ENCODE measurements at regions not wholly inside any gene's neighbourhood (a gene's known extent, or its start where the extent isn't known, plus 50 kb on each side); places are given as distances from the start of the nearest gene placed in this dataset.
"Not testable (repeated sequence)": the region's sequence is repeated elsewhere in the genome, so short reads cannot be mapped to it uniquely, and the experiment has no call there.

DNA sequence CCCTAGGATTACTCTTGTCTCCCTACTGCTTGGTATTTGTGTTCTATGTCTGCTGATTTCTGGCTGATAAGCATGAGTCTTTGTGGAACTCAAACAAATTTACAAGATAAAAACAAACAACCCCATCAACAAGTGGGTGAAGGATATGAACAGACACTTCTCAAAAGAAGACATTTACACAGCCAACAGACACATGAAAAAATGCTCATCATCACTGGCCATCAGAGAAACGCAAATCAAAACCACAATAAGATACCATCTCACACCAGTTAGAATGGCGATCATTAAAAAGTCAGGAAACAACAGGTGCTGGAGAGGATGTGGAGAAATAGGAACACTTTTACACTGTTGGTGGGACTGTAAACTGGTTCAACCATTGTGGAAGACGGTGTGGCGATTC is 81.5 kb upstream of the GAS1 start:
- not testable (repeated sequence) for H3K4me1 Mint-ChIP-seq; H3K9me3 Mint-ChIP-seq; ATAC-seq (replicated peaks); H3K36me3 Mint-ChIP-seq (ENCODE audit: low read depth); H3K27ac Mint-ChIP-seq; H3K4me3 Mint-ChIP-seq
- H3K27me3 Mint-ChIP-seq, result peaks cover 11% of the 10 kb centered on the region

DNA sequence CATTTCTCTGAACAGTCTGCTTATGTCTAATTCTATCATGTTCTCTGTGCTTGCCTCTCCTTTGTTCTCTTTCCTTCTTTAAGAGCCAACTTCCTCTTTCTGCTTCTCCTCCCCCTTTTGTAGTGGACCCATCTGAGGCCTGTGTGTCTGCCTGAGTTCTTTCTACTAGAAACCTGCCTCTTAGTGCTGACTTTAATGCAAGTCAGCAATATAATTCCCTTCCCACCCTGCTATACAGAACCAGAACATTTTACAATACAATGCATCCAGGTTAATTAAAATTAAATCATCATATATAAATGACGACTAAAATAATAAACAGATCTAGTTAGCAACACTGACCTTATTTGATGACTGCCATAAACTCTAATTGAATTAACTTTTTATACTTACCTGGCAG is 82.6 kb upstream of the GAS1 start:
- Mint-ChIP-seq H3K27ac (no peak overlapping the region), H3K4me3 (no peak overlapping the region), H3K36me3 (ENCODE audit: low read depth) (no peaks in the 10 kb centered on the region), H3K9me3 (no peaks in the 10 kb centered on the region), H3K27me3 (peaks cover 15% of the 10 kb centered on the region), H3K4me1 (no peaks in the 10 kb centered on the region)
- no peak for ATAC-seq (replicated peaks)

DNA sequence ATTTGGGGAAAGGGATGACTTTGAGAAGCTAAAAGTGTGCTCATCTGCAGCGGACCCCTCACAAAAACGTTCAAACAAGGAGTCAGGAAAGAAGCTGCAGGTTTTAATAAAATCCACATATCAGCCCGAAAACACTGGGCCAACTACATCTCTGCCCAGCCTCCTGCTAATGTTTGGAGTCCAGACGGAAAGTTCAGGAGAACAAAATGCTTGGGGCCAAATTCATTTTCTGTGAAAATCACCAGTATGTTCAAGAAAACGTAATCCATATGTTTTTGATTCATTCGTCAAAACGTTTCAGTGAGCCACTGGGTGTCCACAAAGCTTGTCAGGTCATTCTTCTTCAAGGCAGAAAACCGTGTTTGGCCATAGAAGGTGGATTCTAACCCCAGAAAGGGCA is 87.5 kb upstream of the GAS1 start:
- no peak for ATAC-seq (replicated peaks)
- Mint-ChIP-seq H3K4me1 (no peaks in the 10 kb centered on the region), H3K36me3 (ENCODE audit: low read depth) (no peaks in the 10 kb centered on the region), H3K27ac (no peak overlapping the region), H3K4me3 (no peak overlapping the region), H3K9me3 (no peaks in the 10 kb centered on the region), H3K27me3 (peaks cover 4% of the 10 kb centered on the region)

DNA sequence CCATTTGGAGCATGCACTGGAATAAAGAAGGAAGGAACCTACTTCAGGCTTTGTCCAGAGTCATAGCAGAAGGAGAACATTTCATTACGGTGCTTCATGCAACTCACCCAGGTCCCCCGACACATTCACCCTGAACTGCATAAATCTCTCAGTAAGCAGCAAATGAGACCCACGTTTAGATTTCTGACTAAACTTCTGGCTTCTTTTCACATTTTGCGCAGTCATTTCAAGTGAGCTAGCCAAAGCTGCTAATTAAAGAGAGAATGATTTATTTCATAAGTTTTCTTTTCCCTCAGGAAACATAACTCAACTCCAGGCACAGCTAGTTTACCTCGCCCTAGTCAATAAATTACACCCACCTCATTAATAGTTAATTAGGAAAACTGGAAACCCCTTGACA is 88.6 kb upstream of the GAS1 start:
- Mint-ChIP-seq H3K36me3 (ENCODE audit: low read depth) (no peaks in the 10 kb centered on the region), H3K27ac (no peak overlapping the region), H3K9me3 (no peaks in the 10 kb centered on the region), H3K4me1 (no peaks in the 10 kb centered on the region), H3K27me3 (peaks cover 7% of the 10 kb centered on the region), H3K4me3 (no peak overlapping the region)
- no peak for ATAC-seq (replicated peaks)

DNA sequence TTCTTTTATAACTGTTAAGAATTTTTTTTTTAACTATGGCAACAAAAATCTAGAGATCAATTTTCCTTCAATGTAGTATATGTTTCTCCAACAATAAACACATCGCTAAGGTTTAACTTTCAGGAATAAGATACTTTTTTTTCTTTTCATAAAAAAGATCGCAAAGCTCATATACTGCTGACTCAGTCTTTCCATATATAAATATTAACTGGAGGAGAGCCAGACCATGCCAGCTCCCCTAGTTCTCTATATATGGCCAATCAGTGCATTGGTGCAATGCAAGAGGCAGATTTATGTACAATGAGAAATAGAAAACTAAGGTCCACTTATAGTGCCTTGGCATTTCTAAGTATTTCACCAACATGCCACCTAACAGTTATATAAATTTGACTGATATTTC is 89.2 kb upstream of the GAS1 start:
- Mint-ChIP-seq H3K4me1 (no peaks in the 10 kb centered on the region), H3K27ac (no peak overlapping the region)

DNA sequence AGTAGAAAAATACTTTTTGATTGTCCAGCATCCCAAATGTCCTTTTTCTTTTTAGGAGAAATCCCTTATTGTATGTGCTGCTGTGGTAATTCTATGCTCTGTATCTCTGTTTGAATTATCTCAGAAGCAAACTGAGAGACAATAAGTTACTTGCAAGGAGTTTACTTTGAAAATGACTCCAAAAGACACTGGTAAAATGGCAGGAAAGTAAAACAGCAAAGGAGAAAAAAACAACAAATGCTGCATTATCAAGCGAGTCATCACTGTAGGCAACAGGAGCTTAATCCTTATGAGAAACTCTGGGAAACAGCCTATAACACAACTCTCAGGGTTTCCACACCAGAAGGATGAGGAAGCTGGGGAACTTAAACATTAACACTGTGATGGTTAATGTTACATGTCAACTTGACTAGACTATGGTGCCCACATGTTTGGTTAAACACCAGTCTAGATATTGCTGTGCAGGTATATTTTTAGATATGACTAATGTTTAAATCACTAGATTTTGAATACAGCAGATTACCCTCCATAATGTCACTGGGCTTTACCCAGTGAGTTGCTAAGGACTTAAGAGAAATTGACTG is 92.6 kb upstream of the GAS1 start:
- Mint-ChIP-seq H3K27me3 (peaks cover 7% of the 10 kb centered on the region), H3K36me3 (ENCODE audit: low read depth) (no peaks in the 10 kb centered on the region), H3K4me3 (no peak overlapping the region), H3K4me1 (no peaks in the 10 kb centered on the region), H3K27ac (no peak overlapping the region), H3K9me3 (no peaks in the 10 kb centered on the region)
- peak; percentile 87 for ATAC-seq (replicated peaks)

More for the DNA sequence above, 89.2 kb upstream of the GAS1 start:
- Mint-ChIP-seq H3K4me3 (no peak overlapping the region), H3K9me3 (no peaks in the 10 kb centered on the region), H3K27me3 (peaks cover 8% of the 10 kb centered on the region), H3K36me3 (ENCODE audit: low read depth) (no peaks in the 10 kb centered on the region)
- ATAC-seq (replicated peaks), result no peak

DNA sequence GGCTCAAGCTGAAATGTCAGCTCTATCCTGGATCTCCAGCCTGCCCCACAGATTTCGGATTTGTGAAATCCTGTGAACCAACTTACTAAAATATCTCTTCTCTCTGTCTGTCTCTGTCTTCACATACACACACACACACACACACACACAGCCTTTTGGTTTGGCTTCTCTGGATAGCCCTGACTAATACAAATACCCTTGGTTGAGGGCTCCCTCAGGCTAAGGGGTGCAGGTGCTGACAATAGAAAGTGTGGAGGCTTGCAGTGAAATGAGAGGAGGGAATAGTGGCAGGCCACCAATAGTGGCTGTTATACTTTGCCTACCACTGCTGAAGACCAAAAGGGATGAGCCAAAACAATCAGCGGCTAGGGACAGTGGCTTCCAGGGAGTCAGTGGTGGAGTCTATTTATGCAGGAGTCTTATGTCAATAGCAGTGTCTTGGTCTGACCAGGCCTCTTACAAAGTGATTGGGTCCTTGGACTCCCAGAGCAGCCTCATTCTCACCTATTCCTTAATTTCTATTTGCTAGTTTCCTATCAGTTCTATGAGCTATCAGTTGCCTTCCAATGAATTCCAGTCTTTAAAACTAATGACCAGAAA is 93.2 kb upstream of the GAS1 start:
- no peaks in the 10 kb centered on the region for H3K36me3 Mint-ChIP-seq (ENCODE audit: low read depth)
- ATAC-seq (replicated peaks), result peak; percentile 66
- H3K4me1 Mint-ChIP-seq, result no peaks in the 10 kb centered on the region
- H3K27ac Mint-ChIP-seq, result no peak overlapping the region
- no peak overlapping the region for H3K4me3 Mint-ChIP-seq
- no peaks in the 10 kb centered on the region for H3K9me3 Mint-ChIP-seq
- H3K27me3 Mint-ChIP-seq, result peaks cover 7% of the 10 kb centered on the region

DNA sequence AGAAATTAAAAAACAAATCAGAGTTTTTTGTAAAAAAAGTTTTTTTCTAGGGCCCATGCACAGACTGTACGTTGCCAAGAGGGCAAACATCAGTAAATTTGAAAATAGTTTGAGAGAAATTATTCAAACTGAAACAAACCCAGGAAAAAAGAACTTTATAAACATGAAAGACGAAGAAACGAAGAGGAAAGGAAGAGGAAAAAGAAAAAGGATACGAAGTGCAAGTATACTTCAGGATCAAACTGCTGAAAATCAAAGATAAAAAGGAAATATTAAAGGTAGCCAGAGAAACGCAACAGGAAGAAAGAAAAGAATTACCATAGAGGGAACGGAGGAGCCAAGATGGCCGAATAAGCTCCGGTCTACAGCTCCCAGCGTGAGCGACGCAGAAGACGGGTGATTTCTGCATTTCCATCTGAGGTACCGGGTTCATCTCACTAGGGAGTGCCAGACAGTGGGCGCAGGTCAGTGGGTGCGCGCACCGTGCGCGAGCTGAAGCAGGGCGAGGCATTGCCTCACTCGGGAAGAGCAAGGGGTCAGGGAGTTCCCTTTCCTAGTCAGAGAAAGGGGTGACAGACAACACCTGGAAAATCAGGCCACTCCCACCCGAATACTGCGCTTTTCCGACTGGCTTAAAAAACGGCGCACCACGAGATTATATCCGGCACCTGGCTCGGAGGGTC is 94.4 kb upstream of the GAS1 start:
- not testable (repeated sequence) for ATAC-seq (replicated peaks); H3K4me3 Mint-ChIP-seq; H3K36me3 Mint-ChIP-seq (ENCODE audit: low read depth)

DNA sequence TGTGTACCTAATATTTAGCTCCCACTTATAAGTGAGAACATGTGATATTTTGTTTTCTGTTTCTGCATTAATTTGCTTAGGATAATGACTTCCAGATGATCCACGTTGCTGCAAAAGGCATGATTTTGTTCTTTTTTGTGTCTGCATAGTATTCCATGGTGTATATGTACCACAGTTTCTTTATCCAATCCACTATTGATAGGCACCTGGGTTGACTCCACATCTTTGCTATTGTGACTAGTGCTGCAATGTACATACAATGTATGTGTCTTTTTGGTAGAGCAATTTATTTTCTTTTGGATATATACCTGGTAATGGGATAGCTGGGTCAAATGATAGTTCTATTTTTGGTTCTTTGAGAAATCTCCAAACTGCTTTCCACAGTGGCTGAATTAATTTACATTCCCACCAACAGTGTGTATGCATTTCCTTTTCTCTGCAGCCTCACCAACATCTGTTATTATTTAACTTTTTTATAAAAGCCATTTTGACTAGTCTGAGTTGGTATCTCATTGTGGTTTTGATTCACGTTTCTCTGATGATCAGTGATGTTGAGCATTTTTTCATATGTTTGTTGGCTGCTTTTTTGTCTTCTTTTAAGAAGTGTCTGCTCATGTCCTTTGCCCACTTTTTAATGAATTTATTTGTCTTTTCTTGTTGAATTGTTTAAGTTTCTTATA is 102.8 kb upstream of the GAS1 start:
- H3K36me3 Mint-ChIP-seq (ENCODE audit: low read depth); ATAC-seq (replicated peaks); H3K27me3 Mint-ChIP-seq; H3K27ac Mint-ChIP-seq; H3K4me3 Mint-ChIP-seq; H3K9me3 Mint-ChIP-seq; H3K4me1 Mint-ChIP-seq: not testable (repeated sequence)

More for the DNA sequence above, 94.4 kb upstream of the GAS1 start:
- H3K9me3 Mint-ChIP-seq, H3K4me1 Mint-ChIP-seq, H3K27me3 Mint-ChIP-seq, H3K27ac Mint-ChIP-seq: not testable (repeated sequence)

DNA sequence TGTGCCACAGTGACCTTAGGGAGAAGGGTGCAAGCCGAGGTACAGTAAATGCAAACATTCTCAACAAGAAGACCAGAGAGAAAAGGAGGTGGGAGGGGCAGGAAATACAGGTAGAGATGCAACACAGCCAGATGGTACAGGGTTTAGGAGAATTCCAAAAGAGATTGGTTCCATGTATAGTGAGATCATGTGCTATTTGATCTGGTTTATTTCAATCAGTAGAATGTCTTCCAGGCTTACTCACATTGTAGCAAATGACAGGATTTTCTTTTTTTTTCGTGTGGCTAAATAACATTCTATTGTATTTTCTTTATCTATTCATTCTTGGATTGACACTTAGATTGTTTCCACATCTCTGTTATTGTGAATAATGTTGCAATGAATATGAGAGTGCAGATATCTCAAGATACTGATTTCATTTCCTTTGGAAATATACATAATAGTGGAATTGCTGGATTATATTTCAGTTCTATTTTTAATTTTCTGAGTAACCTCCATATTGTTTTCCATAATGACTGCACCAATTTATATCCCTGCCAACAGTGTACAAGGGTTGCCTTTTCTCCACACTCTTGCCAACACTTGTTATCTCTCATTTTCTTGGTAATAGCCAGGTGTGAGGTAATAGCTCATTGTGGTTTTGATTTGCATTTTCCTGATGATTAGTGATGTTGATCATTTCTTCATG is 107.8 kb upstream of the GAS1 start:
- Mint-ChIP-seq H3K36me3 (ENCODE audit: low read depth) (no peaks in the 10 kb centered on the region), H3K4me3 (no peak overlapping the region), H3K4me1 (no peaks in the 10 kb centered on the region), H3K9me3 (no peaks in the 10 kb centered on the region), H3K27ac (no peak overlapping the region), H3K27me3 (peaks cover 16% of the 10 kb centered on the region)
- no peak for ATAC-seq (replicated peaks)

DNA sequence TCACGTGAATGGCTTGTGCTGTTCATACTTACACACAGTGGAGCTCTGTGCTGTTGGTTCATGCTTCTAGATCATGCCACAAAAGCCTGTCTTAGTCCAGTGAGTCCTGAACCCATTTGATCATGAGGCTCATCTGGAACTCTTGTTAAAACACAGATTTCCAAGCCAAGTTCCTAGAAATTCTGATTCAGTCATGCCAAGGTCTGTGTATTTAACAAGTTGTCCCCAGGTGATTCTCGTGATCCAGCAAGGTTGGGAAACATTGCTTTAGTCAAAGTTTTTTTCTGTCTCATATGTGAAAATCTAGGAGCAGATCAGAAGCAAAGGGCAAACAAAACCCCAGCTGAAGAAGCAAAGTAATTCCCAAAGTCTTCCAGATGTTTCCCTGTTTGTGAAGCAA is 112.5 kb upstream of the GAS1 start:
- Mint-ChIP-seq H3K4me1 (no peaks in the 10 kb centered on the region), H3K36me3 (ENCODE audit: low read depth) (no peaks in the 10 kb centered on the region), H3K27me3 (peaks cover 16% of the 10 kb centered on the region), H3K4me3 (no peak overlapping the region), H3K9me3 (no peaks in the 10 kb centered on the region), H3K27ac (no peak overlapping the region)
- ATAC-seq (replicated peaks), result no peak

DNA sequence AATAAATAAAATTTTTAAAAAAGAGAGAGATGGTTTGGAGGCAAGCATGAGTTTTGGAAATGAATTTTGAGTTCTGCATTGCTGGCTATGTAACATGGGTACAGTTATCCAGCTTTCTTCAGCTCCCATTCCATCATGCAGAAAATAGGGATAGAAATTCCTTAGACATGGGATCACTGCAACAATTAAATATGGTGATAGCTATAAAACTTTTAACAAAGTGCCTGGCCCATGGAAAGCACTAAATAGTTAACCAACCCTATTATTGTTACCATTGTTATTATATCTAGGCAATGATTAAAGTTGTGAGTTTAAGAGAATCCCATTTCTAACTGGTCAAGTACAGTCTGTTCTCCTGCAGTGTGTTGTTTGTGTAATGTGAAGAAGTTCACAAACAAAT is 115.4 kb upstream of the GAS1 start:
- Mint-ChIP-seq H3K27ac (no peak overlapping the region), H3K9me3 (no peaks in the 10 kb centered on the region), H3K4me1 (no peaks in the 10 kb centered on the region), H3K36me3 (ENCODE audit: low read depth) (no peaks in the 10 kb centered on the region), H3K27me3 (peaks cover 16% of the 10 kb centered on the region), H3K4me3 (no peak overlapping the region)
- no peak for ATAC-seq (replicated peaks)

DNA sequence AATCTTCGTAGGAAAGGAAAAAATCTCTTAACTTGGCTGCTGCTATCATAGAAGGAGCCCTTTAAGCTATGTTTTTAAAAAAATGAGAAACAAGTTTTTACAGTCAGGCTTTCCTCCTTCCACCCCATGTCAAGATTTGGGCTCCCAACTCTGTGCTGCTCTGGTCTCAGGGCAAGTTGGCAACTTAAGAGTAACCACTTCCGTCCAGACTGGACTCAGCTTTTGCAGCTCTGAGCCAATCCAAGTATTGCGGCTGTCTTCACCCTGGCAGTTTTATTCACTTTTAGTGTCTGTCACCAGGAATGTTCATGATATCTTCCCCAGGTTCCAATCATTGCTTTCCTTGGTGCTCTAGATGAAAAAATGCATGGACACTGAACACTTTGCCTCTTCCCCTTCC is 115.9 kb upstream of the GAS1 start:
- Mint-ChIP-seq H3K27ac (no peak overlapping the region), H3K9me3 (no peaks in the 10 kb centered on the region), H3K4me1 (no peaks in the 10 kb centered on the region), H3K27me3 (peaks cover 11% of the 10 kb centered on the region), H3K4me3 (no peak overlapping the region), H3K36me3 (ENCODE audit: low read depth) (no peaks in the 10 kb centered on the region)
- ATAC-seq (replicated peaks), result no peak

DNA sequence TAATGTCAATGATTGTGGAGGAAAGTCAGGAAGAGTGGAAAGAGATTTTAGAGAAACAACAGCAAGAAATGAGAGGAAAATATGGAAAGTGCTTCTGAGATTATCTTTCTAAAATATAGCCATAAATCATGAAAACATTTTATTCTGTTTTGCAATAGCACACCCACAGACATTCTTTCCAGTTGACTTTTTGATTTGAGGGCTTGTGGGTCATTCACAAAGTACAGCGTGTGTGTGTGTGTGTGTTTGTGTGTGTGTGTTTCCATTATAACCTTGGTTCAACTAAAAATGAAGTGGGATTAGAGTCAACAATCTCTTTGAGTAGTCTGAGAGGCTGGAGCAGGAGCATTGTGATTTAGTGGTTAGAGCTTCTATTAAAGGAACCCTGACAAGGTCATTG is 116.6 kb upstream of the GAS1 start:
- no peaks in the 10 kb centered on the region for H3K9me3 Mint-ChIP-seq
- no peak overlapping the region for H3K27ac Mint-ChIP-seq
- no peak for ATAC-seq (replicated peaks)
- H3K27me3 Mint-ChIP-seq, result peaks cover 8% of the 10 kb centered on the region
- H3K36me3 Mint-ChIP-seq (ENCODE audit: low read depth), result no peaks in the 10 kb centered on the region
- H3K4me1 Mint-ChIP-seq, result no peaks in the 10 kb centered on the region
- H3K4me3 Mint-ChIP-seq, result no peak overlapping the region
